T47D (cell line): ENCODE measurements at regions not wholly inside any gene's neighbourhood (a gene's known extent, or its start where the extent isn't known, plus 50 kb on each side); places are given as distances from the start of the nearest gene placed in this dataset.

Experiments used
- DNase-seq, 2 experiments: peaks; one replicate each; pipeline versions ENCODE4 v3.0.0 to v3.0.0-alpha.2; 2011 to 2012; ENCODE audit warnings: low read depth in 1 of 2, low spot score in 1 of 2
- JUND ChIP-seq: IDR thresholded peaks from 2 replicates; pipeline ENCODE4 v1.6.1; 2012; ENCODE audit warnings: low read depth
- in situ Hi-C: cut with HindIII; loops from 2 replicates; pipeline ENCODE4 v1.10.0; 2016; ENCODE audit warnings: low sequenced_read_pairs, low pct_unique_long_range_greater_than_20kb

GRCh38 chr11:104830508-104830907, 67.8 kb downstream of the CASP12 start:
- no peak for TF ChIP-seq JUND
- DNase-seq, result no peak
- in situ Hi-C loops, result no loop called here

GRCh38 chr11:104830080-104830479, 68.2 kb downstream of the CASP12 start:
- TF ChIP-seq JUND, result no peak
- DNase-seq, result no peak
- in situ Hi-C loops, result no loop called here

- DNase-seq, result no peak
- in situ Hi-C loops, result no loop called here
- TF ChIP-seq JUND, result no peak
Observed at GRCh38 chr11:104826772-104827171, 71.5 kb downstream of the CASP12 start.

- TF ChIP-seq JUND, result no peak
Observed at GRCh38 chr11:104823657-104824056, 74.6 kb downstream of the CASP12 start.

GRCh38 chr11:104820431-104820830, 77.8 kb downstream of the CASP12 start:
- no peak for DNase-seq
- in situ Hi-C loops, result no loop called here
- no peak for TF ChIP-seq JUND

More at GRCh38 chr11:104823657-104824056, 74.6 kb downstream of the CASP12 start:
- DNase-seq, result no peak
- in situ Hi-C loops, result no loop called here

GRCh38 chr11:104819603-104820002, 78.7 kb downstream of the CASP12 start:
- in situ Hi-C loops, result no loop called here
- no peak for DNase-seq

GRCh38 chr11:104819107-104819506, 79.2 kb downstream of the CASP12 start:
- in situ Hi-C loops, result no loop called here
- no peak for TF ChIP-seq JUND
- DNase-seq, result no peak

More at GRCh38 chr11:104819603-104820002, 78.7 kb downstream of the CASP12 start:
- no peak for TF ChIP-seq JUND

GRCh38 chr11:104817973-104818372, 80.3 kb downstream of the CASP12 start:
- in situ Hi-C loops, result no loop called here
- no peak for TF ChIP-seq JUND

GRCh38 chr11:104813532-104813931, 84.7 kb downstream of the CASP12 start:
- no peak for DNase-seq
- TF ChIP-seq JUND, result no peak
- in situ Hi-C loops, result no loop called here

More at GRCh38 chr11:104817973-104818372, 80.3 kb downstream of the CASP12 start:
- peak in 1 of 2 experiments; percentile 18 for DNase-seq

GRCh38 chr11:104812103-104812788, 86.0 kb downstream of the CASP12 start:
- in situ Hi-C loops, result no loop called here
- DNase-seq, result no peak
- TF ChIP-seq JUND, result no peak

GRCh38 chr11:104803776-104804175, 94.5 kb downstream of the CASP12 start:
- in situ Hi-C loops, result no loop called here
- DNase-seq, result no peak
- no peak for TF ChIP-seq JUND

- no peak for DNase-seq
- no peak for TF ChIP-seq JUND
- in situ Hi-C loops, result no loop called here
Observed at GRCh38 chr11:104799251-104799650, 99.0 kb downstream of the CASP12 start.

GRCh38 chr11:104798789-104799188, 99.5 kb downstream of the CASP12 start:
- in situ Hi-C loops, result no loop called here
- no peak for DNase-seq
- no peak for TF ChIP-seq JUND

GRCh38 chr11:104796301-104796700, 102.0 kb downstream of the CASP12 start:
- in situ Hi-C loops, result no loop called here
- DNase-seq, result no peak
- TF ChIP-seq JUND, result no peak
